ENCODE measurements at regions not wholly inside any gene's neighbourhood (a gene's known extent, or its start where the extent isn't known, plus 50 kb on each side); places are given as distances from the start of the nearest gene placed in this dataset.

GRCh38 chr12:31880340-31880739, 78.9 kb upstream of the RESF1 start:
- peaks cover 7% of the 10 kb centered on the region for H3K4me1 Mint-ChIP-seq (ENCODE audit: low read depth)
- H3K4me3 Mint-ChIP-seq (ENCODE audit: low read depth): no peak overlapping the region
- H3K27ac Mint-ChIP-seq: no peak overlapping the region
- H3K9me3 Mint-ChIP-seq: peaks cover 22% of the 10 kb centered on the region
- no peak for DNase-seq (ENCODE audit: low spot score)
- H3K36me3 Mint-ChIP-seq (ENCODE audit: low read depth): peaks cover 17% of the 10 kb centered on the region
- no peaks in the 10 kb centered on the region for H3K27me3 Mint-ChIP-seq (ENCODE audit: low read depth)
- intact Hi-C loops (cut with micrococcal nuclease): no loop called here

- Mint-ChIP-seq H3K36me3 (ENCODE audit: low read depth) (peaks cover 15% of the 10 kb centered on the region), H3K27me3 (ENCODE audit: low read depth) (no peaks in the 10 kb centered on the region), H3K9me3 (peaks cover 11% of the 10 kb centered on the region), H3K27ac (no peak overlapping the region), H3K4me1 (ENCODE audit: low read depth) (peaks cover 19% of the 10 kb centered on the region), H3K4me3 (ENCODE audit: low read depth) (no peak overlapping the region)
- no peak for DNase-seq (ENCODE audit: low spot score)
- intact Hi-C loops (cut with micrococcal nuclease): loop anchor here (5.0 kb wide), 1 partner anchor 131 kb away; no protein-coding TSS in a partner anchor
Observed at GRCh38 chr12:31877884-31878283, 81.3 kb upstream of the RESF1 start.

- Mint-ChIP-seq H3K9me3 (peaks cover 16% of the 10 kb centered on the region), H3K27ac (peak overlapping the region; percentile 59), H3K4me1 (ENCODE audit: low read depth) (peaks cover 19% of the 10 kb centered on the region), H3K27me3 (ENCODE audit: low read depth) (no peaks in the 10 kb centered on the region), H3K4me3 (ENCODE audit: low read depth) (no peak overlapping the region), H3K36me3 (ENCODE audit: low read depth) (peaks cover 19% of the 10 kb centered on the region)
- intact Hi-C loops (cut with micrococcal nuclease): loop anchor here (5.0 kb wide), 1 partner anchor 129 kb away; no protein-coding TSS in a partner anchor
- DNase-seq (ENCODE audit: low spot score): no peak
Observed at GRCh38 chr12:31876568-31877424, 82.4 kb upstream of the RESF1 start.

GRCh38 chr12:31875609-31875964, 83.6 kb upstream of the RESF1 start:
- intact Hi-C loops (cut with micrococcal nuclease): loop anchor here (1.0 to 5.0 kb wide), 3 partner anchors 21 to 128 kb away; partner anchors contain the start of gene RESF1
- H3K27me3 Mint-ChIP-seq (ENCODE audit: low read depth): no peaks in the 10 kb centered on the region
- no peak overlapping the region for H3K4me3 Mint-ChIP-seq (ENCODE audit: low read depth)
- DNase-seq (ENCODE audit: low spot score): no peak
- peaks cover 21% of the 10 kb centered on the region for H3K9me3 Mint-ChIP-seq
- peak overlapping the region; percentile 100 for H3K27ac Mint-ChIP-seq
- H3K4me1 Mint-ChIP-seq (ENCODE audit: low read depth): peaks cover 19% of the 10 kb centered on the region
- H3K36me3 Mint-ChIP-seq (ENCODE audit: low read depth): peaks cover 19% of the 10 kb centered on the region

GRCh38 chr12:31874961-31875608, 84.1 kb upstream of the RESF1 start:
- H3K27ac Mint-ChIP-seq: peak overlapping the region; percentile 100
- no peak overlapping the region for H3K4me3 Mint-ChIP-seq (ENCODE audit: low read depth)
- peaks cover 21% of the 10 kb centered on the region for H3K9me3 Mint-ChIP-seq
- H3K4me1 Mint-ChIP-seq (ENCODE audit: low read depth): peaks cover 19% of the 10 kb centered on the region
- DNase-seq (ENCODE audit: low spot score): peak; percentile 35
- intact Hi-C loops (cut with micrococcal nuclease): loop anchor here (1.0 to 5.0 kb wide), 3 partner anchors 21 to 128 kb away; partner anchors contain the start of gene RESF1
- H3K27me3 Mint-ChIP-seq (ENCODE audit: low read depth): no peaks in the 10 kb centered on the region
- peaks cover 19% of the 10 kb centered on the region for H3K36me3 Mint-ChIP-seq (ENCODE audit: low read depth)

- Mint-ChIP-seq H3K9me3 (peaks cover 14% of the 10 kb centered on the region), H3K36me3 (ENCODE audit: low read depth) (peaks cover 17% of the 10 kb centered on the region), H3K27me3 (ENCODE audit: low read depth) (no peaks in the 10 kb centered on the region), H3K4me3 (ENCODE audit: low read depth) (no peak overlapping the region), H3K27ac (no peak overlapping the region), H3K4me1 (ENCODE audit: low read depth) (peaks cover 18% of the 10 kb centered on the region)
- no peak for DNase-seq (ENCODE audit: low spot score)
- intact Hi-C loops (cut with micrococcal nuclease): no loop called here
Observed at GRCh38 chr12:31872831-31873604, 86.2 kb upstream of the RESF1 start.

GRCh38 chr12:31869972-31870371, 89.2 kb upstream of the RESF1 start:
- intact Hi-C loops (cut with micrococcal nuclease): no loop called here
- H3K9me3 Mint-ChIP-seq: peaks cover 14% of the 10 kb centered on the region
- no peak overlapping the region for H3K4me3 Mint-ChIP-seq (ENCODE audit: low read depth)

GRCh38 chr12:31868965-31869364, 90.2 kb upstream of the RESF1 start:
- Mint-ChIP-seq H3K4me1 (ENCODE audit: low read depth) (no peaks in the 10 kb centered on the region), H3K36me3 (ENCODE audit: low read depth) (peaks cover 5% of the 10 kb centered on the region), H3K4me3 (ENCODE audit: low read depth) (no peak overlapping the region), H3K27ac (no peak overlapping the region), H3K9me3 (peaks cover 14% of the 10 kb centered on the region), H3K27me3 (ENCODE audit: low read depth) (no peaks in the 10 kb centered on the region)
- no peak for DNase-seq (ENCODE audit: low spot score)
- intact Hi-C loops (cut with micrococcal nuclease): no loop called here

More at GRCh38 chr12:31869972-31870371, 89.2 kb upstream of the RESF1 start:
- DNase-seq (ENCODE audit: low spot score): no peak
- H3K27me3 Mint-ChIP-seq (ENCODE audit: low read depth): no peaks in the 10 kb centered on the region
- peaks cover 8% of the 10 kb centered on the region for H3K4me1 Mint-ChIP-seq (ENCODE audit: low read depth)
- H3K27ac Mint-ChIP-seq: no peak overlapping the region
- peaks cover 12% of the 10 kb centered on the region for H3K36me3 Mint-ChIP-seq (ENCODE audit: low read depth)

- no peaks in the 10 kb centered on the region for H3K27me3 Mint-ChIP-seq (ENCODE audit: low read depth)
- H3K9me3 Mint-ChIP-seq: peaks cover 12% of the 10 kb centered on the region
- no peak overlapping the region for H3K4me3 Mint-ChIP-seq (ENCODE audit: low read depth)
- intact Hi-C loops (cut with micrococcal nuclease): no loop called here
- no peak for DNase-seq (ENCODE audit: low spot score)
- H3K4me1 Mint-ChIP-seq (ENCODE audit: low read depth): no peaks in the 10 kb centered on the region
- peaks cover under 1% of the 10 kb centered on the region for H3K36me3 Mint-ChIP-seq (ENCODE audit: low read depth)
- H3K27ac Mint-ChIP-seq: no peak overlapping the region
Observed at GRCh38 chr12:31867292-31867691, 91.9 kb upstream of the RESF1 start.

- Mint-ChIP-seq H3K27ac (no peak overlapping the region), H3K27me3 (ENCODE audit: low read depth) (no peaks in the 10 kb centered on the region), H3K36me3 (ENCODE audit: low read depth) (no peaks in the 10 kb centered on the region), H3K4me1 (ENCODE audit: low read depth) (no peaks in the 10 kb centered on the region), H3K4me3 (ENCODE audit: low read depth) (no peak overlapping the region), H3K9me3 (peaks cover 10% of the 10 kb centered on the region)
- intact Hi-C loops (cut with micrococcal nuclease): no loop called here
- no peak for DNase-seq (ENCODE audit: low spot score)
Observed at GRCh38 chr12:31866523-31866922, 92.7 kb upstream of the RESF1 start.

- intact Hi-C loops (cut with micrococcal nuclease): no loop called here
- DNase-seq (ENCODE audit: low spot score): no peak
- Mint-ChIP-seq H3K36me3 (ENCODE audit: low read depth) (no peaks in the 10 kb centered on the region), H3K4me1 (ENCODE audit: low read depth) (no peaks in the 10 kb centered on the region), H3K27ac (no peak overlapping the region), H3K9me3 (peaks cover 10% of the 10 kb centered on the region), H3K4me3 (ENCODE audit: low read depth) (no peak overlapping the region), H3K27me3 (ENCODE audit: low read depth) (no peaks in the 10 kb centered on the region)
Observed at GRCh38 chr12:31865023-31865422, 94.2 kb upstream of the RESF1 start.

- H3K27ac Mint-ChIP-seq: no peak overlapping the region
- no peak overlapping the region for H3K4me3 Mint-ChIP-seq (ENCODE audit: low read depth)
- no peaks in the 10 kb centered on the region for H3K36me3 Mint-ChIP-seq (ENCODE audit: low read depth)
- DNase-seq (ENCODE audit: low spot score): no peak
- peaks cover 16% of the 10 kb centered on the region for H3K9me3 Mint-ChIP-seq
- no peaks in the 10 kb centered on the region for H3K4me1 Mint-ChIP-seq (ENCODE audit: low read depth)
- intact Hi-C loops (cut with micrococcal nuclease): no loop called here
- H3K27me3 Mint-ChIP-seq (ENCODE audit: low read depth): no peaks in the 10 kb centered on the region
Observed at GRCh38 chr12:31861360-31861759, 97.9 kb upstream of the RESF1 start.
